HG03342 (cell line): ENCODE measurements at regions not wholly inside any gene's neighbourhood (a gene's known extent, or its start where the extent isn't known, plus 50 kb on each side); places are given as distances from the start of the nearest gene placed in this dataset.

Experiments used
- ATAC-seq: cut with Tn5 transposase; IDR thresholded peaks from one replicate; pipeline ENCODE4 v1.9.1; 2021; ENCODE audit warnings: mild to moderate bottlenecking, moderate library complexity; ENCODE audit not compliant: unreplicated experiment

- ATAC-seq: no peak
These were observed 314.8 kb downstream of the DIPK2A start for GRCh38 chr3:144286235-144286910.

DNA sequence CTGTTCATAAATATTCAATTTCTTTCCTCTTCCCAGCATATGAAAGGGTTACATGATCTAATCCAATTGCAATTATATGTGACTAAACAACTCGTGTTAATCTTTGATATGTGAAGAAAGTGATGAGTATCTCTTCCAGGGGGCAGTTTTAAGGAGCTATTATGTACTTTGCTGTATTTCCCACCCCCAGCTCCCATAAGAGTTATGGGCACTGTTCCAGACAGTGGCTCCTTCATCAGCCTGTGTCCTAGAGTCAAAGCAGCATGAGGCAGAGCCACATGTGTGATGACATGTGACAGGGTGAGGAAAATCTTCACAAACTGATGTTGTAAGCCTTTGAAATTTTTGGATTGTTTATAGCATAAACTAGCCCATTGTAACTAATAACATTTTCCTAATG lies 315.4 kb downstream of the DIPK2A start:
- no peak for ATAC-seq

- ATAC-seq: no peak
These were observed 317.4 kb downstream of the DIPK2A start for GRCh38 chr3:144289057-144289456.

DNA sequence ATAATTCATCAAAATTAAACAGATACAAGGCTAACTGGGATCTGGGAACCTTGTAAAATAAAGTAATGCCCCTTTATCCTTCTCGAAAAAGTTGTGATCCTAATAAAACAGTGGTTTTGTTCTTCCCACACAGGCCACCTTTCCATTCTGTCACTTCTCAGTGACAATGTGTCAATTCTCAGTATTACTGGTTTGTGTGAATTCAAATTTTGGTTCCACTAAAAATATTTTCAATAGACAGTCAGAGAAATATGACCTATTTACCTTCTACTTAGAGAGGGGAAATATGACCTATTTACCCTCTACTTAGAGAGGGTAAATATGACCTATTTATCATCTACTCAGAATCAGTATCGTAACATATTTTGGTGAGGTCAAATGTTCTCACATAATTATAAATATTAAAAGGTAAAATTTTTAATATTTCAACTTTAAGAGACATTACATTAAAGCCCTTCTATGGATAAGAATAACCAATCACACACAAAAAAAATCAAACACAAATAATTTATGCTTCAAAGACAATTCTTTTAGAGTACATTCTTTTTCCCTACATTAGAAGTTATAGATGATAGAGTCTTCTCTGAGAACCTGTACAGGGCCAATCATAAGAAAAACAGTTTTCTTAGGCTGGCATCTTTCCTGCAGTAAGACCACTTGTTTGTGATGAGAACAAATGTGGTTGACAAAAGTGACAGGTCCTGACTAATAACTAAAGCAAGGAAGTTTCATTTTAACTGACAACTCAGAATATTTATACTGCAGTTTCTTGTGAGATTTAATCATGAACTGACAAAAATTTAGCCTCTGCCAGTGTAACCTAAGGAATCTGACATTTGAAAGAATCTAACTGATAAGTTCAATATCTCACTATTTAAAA lies 323.3 kb downstream of the DIPK2A start:
- ATAC-seq: peak; percentile 90

DNA sequence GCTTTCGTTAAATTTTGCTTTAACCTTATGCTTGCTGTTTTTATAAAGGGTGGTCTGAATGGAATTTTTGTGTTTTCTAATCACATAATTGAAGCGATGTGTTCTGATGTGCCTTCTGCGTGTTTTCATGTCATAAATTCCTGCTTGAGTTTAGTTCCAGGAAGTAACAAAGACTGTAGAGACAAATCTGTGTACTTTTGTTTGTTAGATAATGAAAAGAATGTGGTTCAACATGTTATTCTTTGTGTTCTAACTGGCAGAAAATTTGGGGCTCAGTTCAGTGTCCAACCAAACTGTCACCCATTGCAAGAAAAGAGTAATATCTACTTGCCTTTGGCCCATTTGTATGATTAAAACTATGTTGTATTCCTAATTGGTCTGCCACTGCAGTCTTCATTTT lies 324.0 kb downstream of the DIPK2A start:
- no peak for ATAC-seq

- no peak for ATAC-seq
These were observed 325.2 kb downstream of the DIPK2A start for GRCh38 chr3:144296808-144297207.

DNA sequence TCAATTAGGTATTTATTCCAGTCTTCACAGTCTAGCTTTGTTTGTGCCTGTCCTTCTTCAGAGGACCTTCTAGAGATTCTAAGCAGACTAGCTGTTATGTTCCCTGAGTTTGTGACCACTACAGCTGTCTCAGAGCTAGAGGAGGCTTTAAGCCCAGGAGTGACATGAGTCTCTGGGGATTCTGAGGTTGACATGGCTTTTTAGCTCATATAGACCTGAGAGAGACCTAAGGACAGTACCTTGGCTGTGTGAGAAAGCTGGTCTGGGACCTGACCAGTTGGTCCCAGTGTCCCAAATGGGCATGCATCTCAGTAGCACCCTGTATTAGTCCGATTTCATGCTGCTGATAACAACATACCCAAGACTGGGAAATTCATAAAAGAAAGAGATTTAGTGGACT lies 330.2 kb downstream of the DIPK2A start:
- no peak for ATAC-seq

- ATAC-seq: no peak
These were observed 336.3 kb downstream of the DIPK2A start for GRCh38 chr3:144307951-144308350.

GRCh38 chr3:144308396-144308795 lies 336.8 kb downstream of the DIPK2A start:
- no peak for ATAC-seq

DNA sequence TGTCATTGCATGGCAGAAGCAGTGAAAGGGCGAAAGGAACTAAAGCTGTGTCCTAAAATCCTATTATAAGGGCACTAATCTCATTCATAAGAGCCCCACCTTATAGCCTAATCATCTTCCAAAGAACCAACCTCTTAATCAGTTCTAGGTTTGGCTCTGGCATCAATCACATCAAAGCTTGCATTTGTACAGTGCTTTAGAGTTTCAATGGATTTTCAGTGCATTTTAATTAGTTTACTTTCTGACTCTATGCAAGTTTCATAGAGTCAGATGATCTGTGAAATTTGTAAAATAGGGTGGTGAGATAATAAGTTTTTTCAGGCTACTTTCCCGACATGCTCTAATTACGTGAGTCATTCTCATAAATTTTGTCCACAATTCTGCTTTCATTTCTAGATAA lies 341.1 kb downstream of the DIPK2A start:
- no peak for ATAC-seq

DNA sequence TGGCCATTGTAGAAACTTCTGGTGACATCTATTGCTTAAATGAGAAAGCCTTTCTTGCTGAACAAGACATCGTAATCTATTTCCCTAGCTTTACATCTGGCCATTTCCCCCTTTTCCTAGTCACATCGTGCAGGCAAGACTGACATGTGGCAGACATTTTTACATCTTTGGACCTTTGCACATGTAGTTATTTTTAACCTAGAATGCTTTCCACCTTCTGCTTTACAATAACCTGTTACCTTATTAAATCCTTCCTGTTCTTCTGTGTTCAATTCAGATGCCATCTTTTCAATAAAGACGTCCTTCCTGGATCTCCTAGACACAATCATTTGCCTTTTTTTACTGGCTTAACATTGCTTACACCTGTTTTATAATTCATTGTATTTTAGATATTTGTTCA lies 343.3 kb downstream of the DIPK2A start:
- ATAC-seq: no peak

DNA sequence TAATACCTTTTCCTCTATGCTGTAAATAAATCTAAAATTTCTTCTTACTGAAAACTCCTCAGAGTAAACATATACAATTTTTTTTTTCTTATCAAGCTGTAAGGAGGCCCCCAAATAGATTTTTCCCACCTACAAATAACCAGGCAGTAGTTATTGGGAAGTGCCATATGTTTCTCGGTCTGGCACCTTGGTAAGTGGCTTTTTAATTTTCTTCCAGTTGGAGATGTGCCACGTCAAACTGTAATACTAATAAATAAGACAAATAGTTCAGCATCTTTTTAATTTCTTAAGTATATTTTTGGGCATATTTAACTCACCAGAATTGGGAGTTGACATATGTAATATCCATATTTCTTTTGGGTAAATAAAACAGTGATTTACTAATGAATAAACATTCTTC lies 346.3 kb downstream of the DIPK2A start:
- no peak for ATAC-seq

- ATAC-seq: no peak
These were observed 352.5 kb downstream of the DIPK2A start for GRCh38 chr3:144324076-144324475.

GRCh38 chr3:144332868-144333267 lies 361.2 kb downstream of the DIPK2A start:
- ATAC-seq: no peak

GRCh38 chr3:144341471-144341870 lies 369.8 kb downstream of the DIPK2A start:
- no peak for ATAC-seq

DNA sequence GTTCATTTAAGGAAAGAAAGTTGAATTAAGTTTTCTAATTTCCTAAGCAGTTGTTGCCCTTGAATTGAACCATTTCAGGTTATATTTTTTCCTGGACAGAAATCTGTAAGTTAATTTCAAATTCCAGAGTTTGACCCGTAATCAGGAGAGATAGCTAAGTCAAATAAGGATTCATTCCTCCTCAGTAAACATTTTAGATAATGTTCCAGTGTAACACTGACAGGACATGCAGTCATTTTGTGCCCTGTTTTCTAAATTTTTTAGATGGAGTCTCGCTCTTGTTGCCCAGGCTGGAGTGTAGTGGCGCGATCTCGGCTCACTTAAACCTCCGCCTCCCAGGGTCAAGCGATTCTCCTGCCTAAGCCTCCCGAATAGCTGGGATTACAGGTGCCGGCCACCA lies 371.7 kb downstream of the DIPK2A start:
- no peak for ATAC-seq

GRCh38 chr3:144343777-144344176 lies 372.2 kb downstream of the DIPK2A start:
- no peak for ATAC-seq

- no peak for ATAC-seq
These were observed 373.4 kb downstream of the DIPK2A start for GRCh38 chr3:144344925-144345548.

GRCh38 chr3:144350125-144350524 lies 378.5 kb downstream of the DIPK2A start:
- ATAC-seq: no peak

DNA sequence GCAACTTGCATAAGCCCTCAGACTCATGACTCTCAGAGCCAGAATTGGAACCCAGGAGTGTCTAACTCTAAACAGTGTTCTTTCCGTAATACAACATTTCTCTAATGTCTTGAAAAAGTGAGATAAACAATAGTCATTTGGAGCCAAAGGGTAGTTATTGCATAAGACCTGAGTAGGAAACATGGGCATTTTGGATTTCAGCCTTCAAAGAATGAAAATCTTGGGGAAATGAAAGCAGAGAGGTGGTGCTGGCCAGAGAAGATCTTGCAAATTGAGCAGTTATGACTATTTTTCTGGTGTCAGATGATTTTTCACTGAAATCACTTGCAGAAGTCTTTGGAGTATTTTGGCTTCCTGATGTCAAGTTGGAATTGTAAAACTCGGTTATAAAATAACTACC lies 379.4 kb downstream of the DIPK2A start:
- ATAC-seq: no peak

DNA sequence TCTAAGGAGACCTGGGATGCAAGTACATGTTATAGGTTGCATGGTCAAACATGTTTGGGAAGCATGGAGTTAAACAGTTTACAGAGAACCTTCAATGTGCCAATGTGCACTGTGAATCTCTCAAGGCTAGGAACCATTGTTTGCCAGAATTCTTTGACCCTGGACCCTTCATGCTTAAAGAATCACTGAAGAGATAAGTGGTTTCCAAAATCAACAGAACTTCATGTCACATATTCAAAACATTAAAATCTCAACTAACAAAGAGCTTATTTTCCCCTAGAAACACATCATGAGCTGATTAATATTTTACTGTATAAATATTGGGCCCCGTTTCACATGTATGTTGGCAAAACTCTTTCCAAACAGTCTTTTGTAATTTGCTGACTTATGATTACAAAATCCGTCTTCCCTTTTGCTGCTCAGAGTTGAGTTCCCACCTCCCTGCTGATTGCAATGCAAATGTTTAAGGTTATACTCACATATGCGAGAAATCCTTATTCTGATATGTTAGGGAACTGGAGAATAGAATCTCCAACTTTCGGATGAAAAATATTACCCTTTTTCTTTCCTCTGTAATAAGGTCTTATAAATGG lies 380.2 kb downstream of the DIPK2A start:
- no peak for ATAC-seq

DNA sequence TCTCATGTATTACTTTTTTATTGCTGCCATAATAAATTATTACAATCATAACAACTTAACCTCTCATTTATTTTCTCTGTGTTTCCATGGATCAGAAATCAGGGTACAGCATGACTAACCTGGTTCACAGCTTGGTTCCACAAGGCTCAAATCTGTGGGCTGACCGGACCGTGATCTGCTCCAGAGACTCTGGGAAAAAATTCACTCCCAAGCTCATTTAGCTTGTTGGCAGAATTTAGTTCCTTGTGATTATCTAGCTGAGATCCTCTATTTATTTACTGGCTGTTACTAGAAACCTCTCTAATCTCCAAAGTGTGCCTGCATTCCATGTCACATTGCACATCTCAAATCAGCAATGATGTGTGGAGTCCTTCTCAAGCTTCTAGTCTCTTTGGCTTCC lies 386.6 kb downstream of the DIPK2A start:
- ATAC-seq: no peak
